ENCODE measurements at regions not wholly inside any gene's neighbourhood (a gene's known extent, or its start where the extent isn't known, plus 50 kb on each side); places are given as distances from the start of the nearest gene placed in this dataset.
"Not testable (repeated sequence)": the region's sequence is repeated elsewhere in the genome, so short reads cannot be mapped to it uniquely, and the experiment has no call there.

GRCh38 chr16:29258946-29259634 is 147.4 kb downstream of the NPIPB11 start:
- intact Hi-C loops (cut with micrococcal nuclease; ENCODE audit: unreplicated experiment); BruUV-seq (replicated peaks): not testable (repeated sequence)

More at GRCh38 chr16:29258946-29259634, 147.4 kb downstream of the NPIPB11 start:
- H3K4me2 ChIP-seq (ENCODE audit: low read depth, low read length): peak overlapping the region; percentile 100
- 0 out of 2 replicates have a peak, but pooled peaks have one; percentile 36 for TF ChIP-seq ZNF605 (CRISPR knock-in tag; IDR thresholded peaks at IDR 0.05)
- TF ChIP-seq HIC2 (CRISPR knock-in tag; IDR thresholded peaks at IDR 0.05; ENCODE audit: low read depth): 0 out of 2 replicates have a peak, but pooled peaks have one; percentile 13
- ATAC-seq; DNase-seq (ENCODE audit: low spot score); H3K79me2 ChIP-seq (ENCODE audit: insufficient read depth, low read length); H3K36me3 ChIP-seq (replicated peaks in 1 of 2; ENCODE audit: control insufficient read depth in 1 of 2, insufficient read depth in 2 of 2, low read length in 2 of 2); H4K20me1 ChIP-seq (ENCODE audit: insufficient read depth, low read length); H3K9me3 ChIP-seq (ENCODE audit: low read length); CTCF ChIA-PET (ENCODE audit: low intra/inter-chr PET ratio, low total read pairs); H2AFZ ChIP-seq (ENCODE audit: low read length); FAIRE-seq; POLR2A ChIA-PET: not testable (repeated sequence)
- H3K27ac ChIP-seq (ENCODE audit: extremely low read length, insufficient read depth, low read length): peak overlapping the region; percentile 100
- 91% methylated on average over 17 of the region's 19 CpGs for WGBS (ENCODE audit: low lambda C conversion rate)
- peaks cover 5 to 16% of the 10 kb centered on the region in 2 experiments for H3K27me3 ChIP-seq (ENCODE audit: control insufficient read depth in 1 of 2, insufficient read depth in 2 of 2, low read length in 2 of 2)
- H3K9ac ChIP-seq (ENCODE audit: insufficient read depth, low read depth, low read length): peak overlapping the region; percentile 95
- in situ Hi-C loops (cut with HindIII; ENCODE audit: extremely low pct_ligation_motif_present, low pct_unique_long_range_greater_than_20kb): loop anchor here (10.0 kb wide), 1 partner anchor 144 kb away; no protein-coding TSS in a partner anchor
- H3K4me3 ChIP-seq (replicated peaks in 1 of 3; ENCODE audit: insufficient read depth in 1 of 3, low read depth in 2 of 3, low read length in 3 of 3): peak overlapping the region in 1 of 3 experiments; percentile 78; a peak in 1 of 6 replicates
- peaks cover 80% of the 10 kb centered on the region for H3K4me1 ChIP-seq (ENCODE audit: insufficient read depth, low read length)

Data from HepG2 (cell line).